ENCODE measurements at regions not wholly inside any gene's neighbourhood (a gene's known extent, or its start where the extent isn't known, plus 50 kb on each side); places are given as distances from the start of the nearest gene placed in this dataset.
"Not testable (repeated sequence)": the region's sequence is repeated elsewhere in the genome, so short reads cannot be mapped to it uniquely, and the experiment has no call there.

DNA sequence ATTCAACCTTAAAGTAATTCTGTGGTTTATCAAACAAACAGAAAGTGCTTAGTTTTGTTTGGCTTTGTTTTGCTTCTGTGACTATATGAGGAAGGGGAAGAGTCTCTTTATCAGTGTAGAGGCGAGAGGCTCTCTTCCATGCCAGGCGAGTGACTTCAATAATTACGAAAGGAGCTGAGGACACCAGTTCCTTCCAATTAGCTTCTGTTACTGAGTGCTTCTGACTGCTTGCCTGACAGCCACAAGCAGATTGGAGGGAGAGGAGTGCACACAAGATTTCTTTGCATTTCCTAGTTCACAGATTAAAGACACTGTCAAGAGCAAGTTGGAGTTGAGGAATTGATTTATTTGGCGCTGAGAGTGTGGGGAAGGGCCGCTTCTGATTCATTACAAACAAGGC lies 1484.5 kb upstream of the TENM4 start:
- 53 to 67% (median 63%) methylated on average over 5 of the region's 5 CpGs for WGBS, 4 donors

GRCh38 chr11:80921310-80921709 lies 1480.5 kb upstream of the TENM4 start:
- H3K9me3 ChIP-seq; DNase-seq; H3K36me3 ChIP-seq; H3K4me1 ChIP-seq; H3K27me3 ChIP-seq; H3K4me3 ChIP-seq; H3K27ac ChIP-seq; ATAC-seq; intact Hi-C loops (cut with DNase I): not testable (repeated sequence)

More for the DNA sequence above, 1484.5 kb upstream of the TENM4 start:
- TF ChIP-seq, protein P1, sequence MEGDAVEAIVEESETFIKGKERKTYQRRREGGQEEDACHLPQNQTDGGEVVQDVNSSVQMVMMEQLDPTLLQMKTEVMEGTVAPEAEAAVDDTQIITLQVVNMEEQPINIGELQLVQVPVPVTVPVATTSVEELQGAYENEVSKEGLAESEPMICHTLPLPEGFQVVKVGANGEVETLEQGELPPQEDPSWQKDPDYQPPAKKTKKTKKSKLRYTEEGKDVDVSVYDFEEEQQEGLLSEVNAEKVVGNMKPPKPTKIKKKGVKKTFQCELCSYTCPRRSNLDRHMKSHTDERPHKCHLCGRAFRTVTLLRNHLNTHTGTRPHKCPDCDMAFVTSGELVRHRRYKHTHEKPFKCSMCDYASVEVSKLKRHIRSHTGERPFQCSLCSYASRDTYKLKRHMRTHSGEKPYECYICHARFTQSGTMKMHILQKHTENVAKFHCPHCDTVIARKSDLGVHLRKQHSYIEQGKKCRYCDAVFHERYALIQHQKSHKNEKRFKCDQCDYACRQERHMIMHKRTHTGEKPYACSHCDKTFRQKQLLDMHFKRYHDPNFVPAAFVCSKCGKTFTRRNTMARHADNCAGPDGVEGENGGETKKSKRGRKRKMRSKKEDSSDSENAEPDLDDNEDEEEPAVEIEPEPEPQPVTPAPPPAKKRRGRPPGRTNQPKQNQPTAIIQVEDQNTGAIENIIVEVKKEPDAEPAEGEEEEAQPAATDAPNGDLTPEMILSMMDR (IDR thresholded peaks at IDR 0.05): no peak
- TF ChIP-seq POLR2A (IDR thresholded peaks at IDR 0.05): no peak
- Histone ChIP-seq H3K9me3 (no peaks in the 10 kb centered on the region), H3K4me3 (no peak overlapping the region), H3K27ac (no peak overlapping the region), H3K27me3 (no peaks in the 10 kb centered on the region), H3K36me3 (no peaks in the 10 kb centered on the region), H3K4me1 (no peaks in the 10 kb centered on the region)
- ATAC-seq: no peak
- intact Hi-C loops (cut with DNase I): no loop called here
- no peak for DNase-seq

- 94 to 97% (median 96%) methylated on average over 1 of the region's 1 CpG for WGBS, 4 donors
- H3K27ac ChIP-seq: no peak overlapping the region
- H3K4me1 ChIP-seq: no peaks in the 10 kb centered on the region
- no peaks in the 10 kb centered on the region for H3K27me3 ChIP-seq
- no peak overlapping the region for H3K4me3 ChIP-seq
- ATAC-seq: no peak
- intact Hi-C loops (cut with DNase I): no loop called here
- TF ChIP-seq POLR2A (IDR thresholded peaks at IDR 0.05): no peak
- TF ChIP-seq, protein P1 (IDR thresholded peaks at IDR 0.05): no peak
- DNase-seq: no peak
- no peaks in the 10 kb centered on the region for H3K9me3 ChIP-seq
- H3K36me3 ChIP-seq: no peaks in the 10 kb centered on the region
Measured at GRCh38 chr11:80916173-80916798, 1475.5 kb upstream of the TENM4 start.

GRCh38 chr11:80914311-80914710 lies 1473.5 kb upstream of the TENM4 start:
- Histone ChIP-seq H3K27ac (no peak overlapping the region), H3K9me3 (no peaks in the 10 kb centered on the region), H3K27me3 (no peaks in the 10 kb centered on the region), H3K4me1 (no peaks in the 10 kb centered on the region), H3K36me3 (no peaks in the 10 kb centered on the region), H3K4me3 (no peak overlapping the region)
- ATAC-seq: no peak
- 84 to 90% (median 87%) methylated on average over 1 of the region's 1 CpG for WGBS, 4 donors
- intact Hi-C loops (cut with DNase I): no loop called here
- DNase-seq: no peak
- TF ChIP-seq, protein P1 (IDR thresholded peaks at IDR 0.05): no peak
- TF ChIP-seq POLR2A (IDR thresholded peaks at IDR 0.05): no peak

DNA sequence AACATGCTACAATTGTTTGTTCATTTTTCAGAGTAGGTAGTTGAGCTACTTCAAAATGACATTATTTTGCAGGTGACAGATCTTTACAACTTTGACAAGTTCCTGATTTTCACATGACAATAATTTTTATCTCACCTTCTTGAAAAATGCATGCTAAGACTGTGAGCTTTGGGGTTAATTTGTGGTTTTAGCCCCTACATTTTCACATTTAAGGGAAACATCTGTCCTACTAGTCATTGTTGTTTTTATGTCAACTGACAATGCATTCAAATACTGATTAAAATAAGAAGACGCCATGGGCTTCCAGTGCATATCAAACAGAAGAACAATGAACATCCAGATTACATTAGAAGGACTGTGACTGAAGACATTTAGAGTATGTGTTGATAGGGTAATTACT lies 1470.8 kb upstream of the TENM4 start:
- Histone ChIP-seq H3K9me3 (no peaks in the 10 kb centered on the region), H3K36me3 (no peaks in the 10 kb centered on the region), H3K27me3 (no peaks in the 10 kb centered on the region), H3K4me1 (no peaks in the 10 kb centered on the region), H3K4me3 (no peak overlapping the region), H3K27ac (no peak overlapping the region)
- WGBS, 4 donors: 48 to 69% (median 56%) methylated on average over 1 of the region's 1 CpG
- intact Hi-C loops (cut with DNase I): no loop called here
- ATAC-seq (no peak), DNase-seq (no peak)
- TF ChIP-seq, protein P1 (IDR thresholded peaks at IDR 0.05): no peak
- TF ChIP-seq POLR2A (IDR thresholded peaks at IDR 0.05): no peak

Measured in heart left ventricle (tissue), 16 donors.